ENCODE measurements at regions not wholly inside any gene's neighbourhood (a gene's known extent, or its start where the extent isn't known, plus 50 kb on each side); places are given as distances from the start of the nearest gene placed in this dataset.

DNA sequence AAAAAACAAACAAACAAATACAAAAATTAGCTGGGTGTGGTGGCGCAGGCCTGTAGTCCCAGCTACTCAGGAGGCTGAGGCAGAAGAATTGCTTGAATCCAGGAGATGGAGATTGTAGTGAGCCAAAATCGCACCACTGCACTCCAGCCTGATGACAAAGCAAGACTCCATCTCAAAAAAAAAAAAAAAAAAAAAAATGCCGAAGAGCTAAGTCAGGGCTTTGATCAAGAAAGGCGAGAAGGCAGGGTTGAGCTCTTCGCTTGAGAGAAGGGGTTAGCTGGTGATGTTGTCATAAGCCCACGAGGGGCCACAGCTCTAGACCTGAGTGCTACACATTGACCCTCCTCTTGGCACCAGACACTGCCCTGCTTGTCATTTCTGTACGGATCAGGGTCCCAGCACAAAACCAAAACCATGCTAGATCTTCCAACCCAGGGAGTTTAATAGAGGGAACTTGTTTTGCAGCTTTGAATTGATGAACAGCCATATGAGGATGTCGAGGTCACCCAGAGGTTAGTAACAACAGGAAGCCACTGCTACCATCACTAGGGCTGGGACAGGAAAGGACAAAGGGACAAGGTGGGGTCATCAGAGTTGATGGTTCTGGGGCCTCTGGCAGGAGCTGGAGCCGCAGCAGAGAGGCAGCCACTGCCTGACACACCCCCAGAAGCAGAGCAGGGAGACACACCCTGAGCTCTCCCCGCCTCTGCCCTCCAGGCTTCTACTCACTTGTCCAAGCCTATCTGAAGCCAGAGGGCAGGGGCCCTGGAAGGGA, 122.7 kb downstream of the SNX5 start:
- H3K4me1 Mint-ChIP-seq, result peaks cover 26% of the 10 kb centered on the region
- DNase-seq (ENCODE audit: low spot score in 2 of 2), result no peak
- H3K36me3 Mint-ChIP-seq (ENCODE audit: insufficient read depth), result no peaks in the 10 kb centered on the region
- H3K27me3 Mint-ChIP-seq, result no peaks in the 10 kb centered on the region
- peak overlapping the region; percentile 19 for H3K4me3 Mint-ChIP-seq
- no peak for ATAC-seq (replicated peaks; ENCODE audit: extremely low read depth, poor library complexity, severe bottlenecking)
- no peaks in the 10 kb centered on the region for H3K9me3 Mint-ChIP-seq
- no peak overlapping the region for H3K27ac Mint-ChIP-seq (ENCODE audit: low read depth)

DNA sequence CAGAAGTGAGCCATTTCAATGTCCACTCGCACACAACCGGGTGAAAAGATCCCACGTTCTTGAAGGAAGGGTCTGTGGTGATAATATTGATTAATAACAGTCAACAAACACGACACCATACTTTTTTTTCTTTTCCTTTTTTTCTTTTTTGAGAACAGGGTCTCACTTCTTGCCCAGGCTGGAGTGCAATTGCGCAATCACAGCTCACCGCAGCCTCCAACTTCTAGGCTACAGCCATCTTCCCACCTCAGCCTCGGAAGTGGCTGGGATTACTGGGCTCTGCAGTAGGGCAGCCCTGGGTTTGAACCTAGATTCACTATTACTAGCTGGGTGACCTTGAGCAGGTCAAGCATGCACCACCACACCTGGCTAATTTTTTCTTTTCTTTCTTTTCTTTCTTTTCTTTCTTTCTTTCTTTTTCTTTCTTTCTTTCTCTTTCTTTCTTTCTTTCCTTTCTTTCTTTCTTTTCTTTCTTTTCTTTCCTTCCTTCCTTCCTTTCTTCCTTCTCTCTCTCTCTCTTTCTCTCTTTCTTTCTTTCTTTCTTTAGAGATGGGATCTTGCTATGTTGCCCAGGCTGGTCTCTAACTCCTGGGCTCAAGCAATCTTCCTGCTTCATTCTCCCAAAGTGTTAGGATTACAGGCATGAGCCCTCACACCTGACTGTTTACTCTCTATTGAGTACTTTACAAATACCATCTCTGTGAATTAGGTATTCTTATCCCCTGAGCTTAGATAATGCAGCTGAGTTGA, 123.9 kb downstream of the SNX5 start:
- peak overlapping the region; percentile 92 for H3K27ac Mint-ChIP-seq (ENCODE audit: low read depth)
- H3K27me3 Mint-ChIP-seq, result no peaks in the 10 kb centered on the region
- H3K9me3 Mint-ChIP-seq, result no peaks in the 10 kb centered on the region
- DNase-seq (ENCODE audit: low spot score in 2 of 2), result no peak
- peaks cover 26% of the 10 kb centered on the region for H3K4me1 Mint-ChIP-seq
- no peak overlapping the region for H3K4me3 Mint-ChIP-seq
- no peaks in the 10 kb centered on the region for H3K36me3 Mint-ChIP-seq (ENCODE audit: insufficient read depth)
- ATAC-seq (replicated peaks; ENCODE audit: extremely low read depth, poor library complexity, severe bottlenecking), result no peak

DNA sequence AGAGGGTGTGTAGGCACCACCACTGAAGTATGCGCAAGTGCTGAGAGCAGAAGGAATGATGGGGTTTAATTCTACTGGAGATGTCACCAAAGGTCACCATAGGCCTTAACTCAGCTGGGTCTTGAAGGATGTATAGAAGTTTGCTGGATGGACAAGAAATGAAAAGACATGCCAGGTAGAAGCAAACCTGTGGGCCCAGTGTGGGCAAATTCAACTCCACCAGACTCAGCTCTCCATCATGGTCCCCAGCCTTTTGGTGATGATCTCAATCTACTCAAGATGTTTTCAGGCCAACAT, 124.5 kb downstream of the SNX5 start:
- ATAC-seq (replicated peaks; ENCODE audit: extremely low read depth, poor library complexity, severe bottlenecking), result no peak
- no peaks in the 10 kb centered on the region for H3K9me3 Mint-ChIP-seq
- H3K36me3 Mint-ChIP-seq (ENCODE audit: insufficient read depth), result no peaks in the 10 kb centered on the region
- H3K27me3 Mint-ChIP-seq, result no peaks in the 10 kb centered on the region
- peaks cover 26% of the 10 kb centered on the region for H3K4me1 Mint-ChIP-seq
- no peak for DNase-seq (ENCODE audit: low spot score in 2 of 2)
- H3K27ac Mint-ChIP-seq (ENCODE audit: low read depth), result no peak overlapping the region
- no peak overlapping the region for H3K4me3 Mint-ChIP-seq

GRCh38 chr20:17843246-17844132, 125.1 kb downstream of the SNX5 start:
- no peak overlapping the region for H3K4me3 Mint-ChIP-seq
- H3K27me3 Mint-ChIP-seq, result no peaks in the 10 kb centered on the region
- no peak overlapping the region for H3K27ac Mint-ChIP-seq (ENCODE audit: low read depth)
- H3K9me3 Mint-ChIP-seq, result no peaks in the 10 kb centered on the region
- H3K36me3 Mint-ChIP-seq (ENCODE audit: insufficient read depth), result no peaks in the 10 kb centered on the region
- DNase-seq (ENCODE audit: low spot score in 2 of 2), result peak in 1 of 2 donors; percentile 24
- H3K4me1 Mint-ChIP-seq, result peaks cover 26% of the 10 kb centered on the region
- ATAC-seq (replicated peaks; ENCODE audit: extremely low read depth, poor library complexity, severe bottlenecking), result peak; percentile 87

DNA sequence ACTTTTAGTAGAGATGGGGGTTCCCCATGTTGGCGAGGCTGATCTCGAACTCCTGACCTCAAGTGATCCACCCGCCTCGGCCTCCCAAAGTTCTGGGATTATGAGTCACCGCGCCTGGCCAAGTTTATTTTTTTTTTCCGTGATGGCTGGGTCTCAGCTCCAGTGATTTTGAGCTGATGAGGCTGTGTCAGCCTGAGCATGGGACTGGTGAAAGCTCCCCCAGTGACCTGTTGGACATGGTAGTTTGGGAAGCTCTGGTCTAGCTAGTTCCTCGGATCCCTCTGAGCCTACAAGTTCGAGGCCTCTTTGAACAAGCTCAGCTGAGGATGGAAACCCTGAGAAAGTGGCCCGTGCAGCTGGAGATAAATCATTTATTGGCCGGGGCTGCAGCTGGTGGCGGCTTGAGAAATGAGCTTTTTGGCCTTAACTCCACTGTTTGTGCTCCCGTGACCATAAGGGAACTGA, 126.8 kb downstream of the SNX5 start:
- Mint-ChIP-seq H3K4me1 (peaks cover 26% of the 10 kb centered on the region), H3K9me3 (no peaks in the 10 kb centered on the region), H3K4me3 (no peak overlapping the region)

GRCh38 chr20:17840423-17840822, 128.2 kb downstream of the SNX5 start:
- DNase-seq (ENCODE audit: low spot score in 2 of 2), result no peak
- no peaks in the 10 kb centered on the region for H3K9me3 Mint-ChIP-seq
- no peaks in the 10 kb centered on the region for H3K36me3 Mint-ChIP-seq (ENCODE audit: insufficient read depth)
- peaks cover 20% of the 10 kb centered on the region for H3K4me1 Mint-ChIP-seq
- no peaks in the 10 kb centered on the region for H3K27me3 Mint-ChIP-seq
- no peak overlapping the region for H3K27ac Mint-ChIP-seq (ENCODE audit: low read depth)
- no peak overlapping the region for H3K4me3 Mint-ChIP-seq
- ATAC-seq (replicated peaks; ENCODE audit: extremely low read depth, poor library complexity, severe bottlenecking), result no peak

More for the DNA sequence above, 126.8 kb downstream of the SNX5 start:
- H3K27me3 Mint-ChIP-seq, result no peaks in the 10 kb centered on the region
- no peak overlapping the region for H3K27ac Mint-ChIP-seq (ENCODE audit: low read depth)
- DNase-seq (ENCODE audit: low spot score in 2 of 2) (no peak), ATAC-seq (replicated peaks; ENCODE audit: extremely low read depth, poor library complexity, severe bottlenecking) (no peak)
- no peaks in the 10 kb centered on the region for H3K36me3 Mint-ChIP-seq (ENCODE audit: insufficient read depth)

- H3K27ac Mint-ChIP-seq (ENCODE audit: low read depth), result no peak overlapping the region
- DNase-seq (ENCODE audit: low spot score in 2 of 2) (no peak), ATAC-seq (replicated peaks; ENCODE audit: extremely low read depth, poor library complexity, severe bottlenecking) (no peak)
- H3K9me3 Mint-ChIP-seq, result no peaks in the 10 kb centered on the region
- no peaks in the 10 kb centered on the region for H3K36me3 Mint-ChIP-seq (ENCODE audit: insufficient read depth)
- H3K4me3 Mint-ChIP-seq, result no peak overlapping the region
- peaks cover 8% of the 10 kb centered on the region for H3K4me1 Mint-ChIP-seq
- no peaks in the 10 kb centered on the region for H3K27me3 Mint-ChIP-seq
These were observed 129.7 kb downstream of the SNX5 start for GRCh38 chr20:17838921-17839320.

DNA sequence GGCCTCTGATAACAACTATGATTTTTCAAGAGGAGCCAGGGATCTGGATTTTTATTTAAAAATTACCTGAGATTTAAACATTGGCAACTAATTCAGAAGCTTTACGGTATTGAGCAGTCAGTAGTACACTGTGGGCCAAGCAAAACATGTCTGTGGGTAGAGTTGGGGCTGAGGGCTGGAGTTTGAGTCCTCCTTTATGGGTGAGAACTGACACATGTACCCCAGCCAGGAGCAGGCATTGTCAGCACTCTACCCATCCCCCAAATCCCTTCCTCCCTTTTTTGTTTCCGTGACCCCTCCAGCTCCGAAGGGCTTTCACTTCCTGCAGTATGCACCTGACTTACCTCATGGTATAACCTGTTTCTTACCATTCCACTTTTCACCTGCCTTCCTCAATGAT, 131.4 kb downstream of the SNX5 start:
- ATAC-seq (replicated peaks; ENCODE audit: extremely low read depth, poor library complexity, severe bottlenecking) (no peak), DNase-seq (ENCODE audit: low spot score in 2 of 2) (no peak)
- Mint-ChIP-seq H3K9me3 (no peaks in the 10 kb centered on the region), H3K36me3 (ENCODE audit: insufficient read depth) (no peaks in the 10 kb centered on the region), H3K4me3 (no peak overlapping the region), H3K27me3 (no peaks in the 10 kb centered on the region), H3K27ac (ENCODE audit: low read depth) (no peak overlapping the region), H3K4me1 (no peaks in the 10 kb centered on the region)

- ATAC-seq (replicated peaks; ENCODE audit: extremely low read depth, poor library complexity, severe bottlenecking), result no peak
- H3K27ac Mint-ChIP-seq (ENCODE audit: low read depth), result no peak overlapping the region
- no peak overlapping the region for H3K4me3 Mint-ChIP-seq
- no peak for DNase-seq (ENCODE audit: low spot score in 2 of 2)
- no peaks in the 10 kb centered on the region for H3K4me1 Mint-ChIP-seq
- no peaks in the 10 kb centered on the region for H3K36me3 Mint-ChIP-seq (ENCODE audit: insufficient read depth)
- no peaks in the 10 kb centered on the region for H3K27me3 Mint-ChIP-seq
- H3K9me3 Mint-ChIP-seq, result no peaks in the 10 kb centered on the region
These were observed 132.2 kb downstream of the SNX5 start for GRCh38 chr20:17836303-17836861.

DNA sequence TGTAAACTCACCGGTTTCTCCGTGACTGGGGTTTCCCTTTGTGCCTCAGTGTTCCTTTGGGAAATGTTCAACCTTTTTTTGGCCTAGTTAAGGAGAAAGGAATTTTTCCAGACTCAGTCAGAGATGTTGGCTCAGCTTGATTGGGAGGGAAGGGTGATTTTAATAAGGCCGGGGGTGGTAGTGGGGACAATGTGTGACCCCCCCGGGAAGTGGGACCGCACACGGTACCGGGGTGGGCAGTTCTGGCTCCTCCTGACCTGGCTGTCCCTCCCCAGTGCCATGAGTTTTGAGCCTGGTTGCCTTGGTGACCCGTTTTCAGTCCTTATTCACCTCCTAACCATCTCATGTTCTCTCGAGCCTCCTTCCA, 132.7 kb downstream of the SNX5 start:
- Mint-ChIP-seq H3K27ac (ENCODE audit: low read depth) (no peak overlapping the region), H3K36me3 (ENCODE audit: insufficient read depth) (no peaks in the 10 kb centered on the region), H3K9me3 (no peaks in the 10 kb centered on the region), H3K4me3 (no peak overlapping the region), H3K27me3 (no peaks in the 10 kb centered on the region), H3K4me1 (no peaks in the 10 kb centered on the region)
- DNase-seq (ENCODE audit: low spot score in 2 of 2), result no peak
- no peak for ATAC-seq (replicated peaks; ENCODE audit: extremely low read depth, poor library complexity, severe bottlenecking)

DNA sequence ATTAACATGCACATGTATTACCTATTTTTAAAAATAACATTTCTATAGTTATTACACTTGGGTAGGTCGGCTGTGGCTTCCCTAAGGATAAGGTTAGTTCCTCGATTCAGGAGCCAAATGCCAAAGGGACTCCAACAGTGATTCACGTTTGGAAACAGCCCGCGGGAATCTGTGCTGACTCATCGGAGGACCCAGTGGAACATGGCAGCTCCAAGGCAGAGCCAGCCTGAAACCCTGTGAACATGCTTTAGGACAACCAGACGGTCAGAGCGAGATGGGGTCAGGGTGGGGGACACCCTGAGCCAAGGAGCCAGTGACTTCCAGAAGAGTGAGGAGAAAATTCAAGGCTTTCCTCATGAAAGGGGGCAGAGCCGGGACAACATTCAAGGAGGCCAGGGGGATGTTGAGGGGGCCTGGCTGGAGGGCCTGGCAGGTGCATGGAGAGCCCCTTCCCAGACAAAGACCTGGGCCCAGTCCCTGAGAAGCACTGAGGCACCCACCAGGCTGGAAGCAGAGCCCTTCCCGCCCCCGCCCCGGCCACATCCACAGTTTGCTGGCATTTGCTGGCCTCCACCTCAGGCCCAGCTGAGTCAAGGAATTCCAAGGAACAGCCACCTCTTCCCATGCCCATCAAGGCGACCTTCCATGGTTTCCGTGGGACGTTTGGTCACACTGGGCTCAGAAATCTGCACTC, 133.2 kb downstream of the SNX5 start:
- H3K9me3 Mint-ChIP-seq, result no peaks in the 10 kb centered on the region
- no peaks in the 10 kb centered on the region for H3K4me1 Mint-ChIP-seq
- no peak for ATAC-seq (replicated peaks; ENCODE audit: extremely low read depth, poor library complexity, severe bottlenecking)
- no peak overlapping the region for H3K4me3 Mint-ChIP-seq
- DNase-seq (ENCODE audit: low spot score in 2 of 2), result no peak
- H3K27ac Mint-ChIP-seq (ENCODE audit: low read depth), result no peak overlapping the region
- no peaks in the 10 kb centered on the region for H3K27me3 Mint-ChIP-seq
- no peaks in the 10 kb centered on the region for H3K36me3 Mint-ChIP-seq (ENCODE audit: insufficient read depth)

DNA sequence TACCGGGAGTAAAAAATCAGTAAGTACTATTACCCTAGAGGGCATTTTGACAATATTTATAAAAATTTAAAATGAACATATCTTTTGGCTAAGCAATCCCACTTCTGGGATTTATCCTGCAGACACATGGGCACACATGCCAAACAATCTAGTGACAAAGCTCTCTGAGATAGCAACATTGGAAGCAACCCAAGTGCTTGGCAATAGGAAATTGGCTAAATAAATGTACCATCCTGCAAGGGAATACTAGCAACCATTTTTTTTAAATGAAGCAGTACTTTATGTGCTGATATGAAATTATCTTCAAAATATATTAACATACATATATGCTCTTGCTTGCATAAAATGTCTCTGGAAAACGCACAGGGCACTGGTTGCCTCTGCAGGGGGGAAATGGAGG, 133.8 kb downstream of the SNX5 start:
- Mint-ChIP-seq H3K27ac (ENCODE audit: low read depth) (no peak overlapping the region), H3K27me3 (no peaks in the 10 kb centered on the region), H3K4me1 (no peaks in the 10 kb centered on the region), H3K4me3 (no peak overlapping the region), H3K9me3 (no peaks in the 10 kb centered on the region), H3K36me3 (ENCODE audit: insufficient read depth) (no peaks in the 10 kb centered on the region)
- ATAC-seq (replicated peaks; ENCODE audit: extremely low read depth, poor library complexity, severe bottlenecking) (no peak), DNase-seq (ENCODE audit: low spot score in 2 of 2) (no peak)
